Stimulated activated CD8-positive, alpha-beta memory T cell treated with anti-CD3 and anti-CD28 coated beads, Interleukin-2, amount 100 ng/mL, for 1 hour (primary cell): ENCODE measurements at regions not wholly inside any gene's neighbourhood (a gene's known extent, or its start where the extent isn't known, plus 50 kb on each side); places are given as distances from the start of the nearest gene placed in this dataset.
"Not testable (repeated sequence)": the region's sequence is repeated elsewhere in the genome, so short reads cannot be mapped to it uniquely, and the experiment has no call there.

Experiments
- DNase-seq, 2 donors: peaks; one replicate each; pipeline ENCODE4 v3.0.0-alpha.2; 2020; ENCODE audit warnings: low read depth in 2 of 2

DNA sequence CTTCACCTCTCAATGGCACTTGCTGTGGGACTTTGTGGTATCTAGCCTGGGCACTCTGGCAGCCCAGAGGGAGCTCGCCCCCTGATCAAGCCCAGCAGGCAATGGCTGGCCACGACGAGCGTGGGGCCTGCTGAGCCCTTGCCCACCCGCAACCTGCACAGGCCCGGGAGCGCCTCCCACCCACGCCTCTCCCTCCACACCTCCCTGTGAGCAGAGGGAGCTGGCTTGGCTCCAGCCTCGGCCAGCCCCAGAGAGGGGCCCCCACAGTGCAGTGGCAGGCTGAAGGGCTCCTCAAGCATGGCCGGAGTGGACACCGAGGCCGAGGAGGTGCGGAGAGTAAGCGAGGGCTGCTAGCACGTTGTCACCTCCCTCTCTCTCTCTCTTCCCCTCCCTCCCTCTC lies 595.8 kb downstream of the TRIML1 start:
- DNase-seq, result no peak

GRCh38 chr4:188737251-188738002 lies 598.2 kb downstream of the TRIML1 start:
- DNase-seq, result no peak

GRCh38 chr4:188738290-188738689 lies 599.0 kb downstream of the TRIML1 start:
- not testable (repeated sequence) for DNase-seq

GRCh38 chr4:188740172-188740571 lies 600.9 kb downstream of the TRIML1 start:
- DNase-seq, result not testable (repeated sequence)

GRCh38 chr4:188740791-188741190 lies 601.5 kb downstream of the TRIML1 start:
- not testable (repeated sequence) for DNase-seq

DNA sequence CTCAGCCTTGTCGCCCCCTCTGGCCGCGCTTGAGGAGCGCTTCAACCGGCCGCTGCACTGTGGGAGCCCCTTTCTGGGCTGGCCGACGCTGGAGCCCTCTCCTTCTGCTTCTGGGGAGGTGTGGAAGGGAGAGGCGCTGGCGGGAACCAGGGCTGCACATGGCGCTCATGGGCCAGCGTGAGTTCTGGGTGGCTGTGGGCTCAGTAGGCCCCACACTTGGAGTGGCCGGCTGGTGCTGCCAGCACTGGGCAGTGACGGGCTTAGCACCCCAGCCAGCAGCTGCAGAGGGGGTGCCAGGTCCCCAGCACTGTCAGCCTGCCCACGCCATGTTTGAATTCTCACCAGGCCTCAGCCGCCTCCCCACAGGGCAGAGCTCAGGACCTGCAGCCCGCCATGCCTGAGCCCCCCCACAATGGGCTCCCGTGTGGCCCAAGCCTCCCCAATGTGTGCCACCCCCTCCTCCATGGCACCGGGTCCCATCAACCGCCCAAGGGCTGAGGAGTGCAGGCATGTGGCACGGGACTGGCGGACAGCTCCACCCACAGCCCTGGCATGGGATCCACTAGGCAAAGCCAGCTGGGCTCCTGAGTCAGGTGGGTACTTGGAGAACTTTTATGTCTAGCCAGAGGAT lies 615.2 kb downstream of the TRIML1 start:
- no peak for DNase-seq

DNA sequence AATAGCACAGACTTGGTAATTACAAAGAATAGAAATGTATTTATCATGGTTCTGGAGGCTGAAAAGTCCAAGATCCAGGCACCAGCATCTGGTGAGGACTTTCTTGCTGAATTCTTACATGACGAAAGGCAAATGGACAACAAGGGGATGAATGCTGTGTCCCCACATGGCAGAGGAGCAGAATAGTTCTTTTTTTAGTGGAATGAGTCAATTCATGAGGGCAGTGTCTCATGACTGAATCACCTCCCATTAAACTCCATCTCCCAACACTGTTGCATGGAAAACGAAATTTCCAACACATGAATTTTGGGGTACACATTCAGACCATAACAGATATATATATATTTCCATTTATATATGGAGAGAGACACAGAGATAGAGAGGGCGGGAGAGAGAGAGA lies 628.3 kb downstream of the TRIML1 start:
- no peak for DNase-seq

DNA sequence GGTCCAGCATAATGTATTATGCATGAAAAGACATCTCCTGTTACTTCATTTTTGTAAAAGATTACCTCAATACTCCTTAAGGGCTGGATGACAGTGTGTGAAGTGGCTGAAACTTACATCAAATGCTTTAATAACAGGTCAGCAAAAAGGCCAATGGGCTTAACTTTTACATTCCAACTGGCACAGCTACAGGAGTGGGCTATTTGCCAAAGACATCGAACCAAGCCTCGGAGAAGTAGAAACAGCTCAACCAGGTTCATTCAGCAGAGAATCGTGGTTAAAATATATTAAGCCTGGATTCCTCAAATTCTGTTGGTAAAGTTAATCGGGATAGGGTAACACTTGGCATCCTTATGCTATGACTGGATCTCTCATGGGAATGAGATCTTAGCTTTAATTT lies 639.7 kb downstream of the TRIML1 start:
- DNase-seq, result no peak

- DNase-seq, result no peak
These were observed 640.3 kb downstream of the TRIML1 start for GRCh38 chr4:188779581-188779980.

DNA sequence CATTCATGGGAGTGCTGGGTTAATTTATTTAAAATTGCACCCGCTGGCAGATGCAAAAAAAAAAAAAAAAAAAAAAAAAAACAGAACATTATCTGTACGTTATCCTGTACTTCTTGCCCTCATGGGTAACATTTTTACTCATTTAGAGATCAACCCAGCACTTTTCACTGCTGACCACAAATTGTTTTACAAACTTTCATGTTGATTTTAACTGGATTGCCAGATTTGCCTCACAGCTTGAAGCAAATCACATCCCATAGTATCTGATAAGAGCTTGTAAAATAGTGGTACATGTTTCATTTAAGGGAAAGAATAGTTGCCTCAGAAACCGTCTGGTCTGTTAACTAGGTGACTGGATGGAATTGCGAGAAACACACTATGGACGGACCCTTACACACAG lies 640.8 kb downstream of the TRIML1 start:
- no peak for DNase-seq

- DNase-seq, result no peak
These were observed 641.4 kb downstream of the TRIML1 start for GRCh38 chr4:188780686-188781085.

- DNase-seq, result no peak
These were observed 642.4 kb downstream of the TRIML1 start for GRCh38 chr4:188781655-188782054.

- DNase-seq, result no peak
These were observed 643.9 kb downstream of the TRIML1 start for GRCh38 chr4:188783175-188783574.

- DNase-seq, result no peak
These were observed 644.4 kb downstream of the TRIML1 start for GRCh38 chr4:188783606-188784160.

DNA sequence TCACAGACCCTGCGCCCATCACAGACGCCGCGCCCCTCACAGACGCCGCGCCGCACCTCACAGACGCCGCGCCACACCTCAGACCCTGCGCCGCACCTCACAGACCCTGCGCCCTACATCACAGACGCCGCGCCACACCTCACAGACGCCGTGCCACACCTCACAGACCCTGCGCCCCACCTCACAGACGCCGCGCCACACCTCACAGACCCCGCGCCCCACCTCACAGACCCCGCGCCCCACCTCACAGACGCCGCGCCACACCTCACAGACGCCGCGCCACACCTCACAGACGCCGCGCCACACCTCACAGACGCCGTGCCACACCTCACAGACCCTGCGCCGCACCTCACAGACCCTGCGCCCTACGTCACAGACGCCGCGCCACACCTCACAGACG lies 657.4 kb downstream of the TRIML1 start:
- DNase-seq, result not testable (repeated sequence)

DNA sequence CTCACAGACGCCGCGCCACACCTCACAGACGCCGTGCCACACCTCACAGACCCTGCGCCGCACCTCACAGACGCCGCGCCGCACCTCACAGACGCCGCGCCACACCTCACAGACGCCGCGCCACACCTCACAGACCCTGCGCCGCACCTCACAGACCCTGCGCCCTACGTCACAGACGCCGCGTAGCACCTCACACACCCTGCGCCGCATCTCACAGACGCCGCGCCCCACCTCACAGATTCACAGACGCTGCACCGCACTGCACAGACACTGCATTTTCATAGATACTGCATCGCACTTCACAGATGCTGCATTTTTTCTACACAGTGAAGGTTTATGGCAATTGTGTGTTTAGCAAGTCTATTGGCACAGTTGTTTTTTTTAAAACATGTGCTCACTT lies 657.8 kb downstream of the TRIML1 start:
- DNase-seq, result not testable (repeated sequence)

GRCh38 chr4:188804861-188805260 lies 665.6 kb downstream of the TRIML1 start:
- no peak for DNase-seq

GRCh38 chr4:188811121-188811520 lies 671.9 kb downstream of the TRIML1 start:
- DNase-seq, result no peak

DNA sequence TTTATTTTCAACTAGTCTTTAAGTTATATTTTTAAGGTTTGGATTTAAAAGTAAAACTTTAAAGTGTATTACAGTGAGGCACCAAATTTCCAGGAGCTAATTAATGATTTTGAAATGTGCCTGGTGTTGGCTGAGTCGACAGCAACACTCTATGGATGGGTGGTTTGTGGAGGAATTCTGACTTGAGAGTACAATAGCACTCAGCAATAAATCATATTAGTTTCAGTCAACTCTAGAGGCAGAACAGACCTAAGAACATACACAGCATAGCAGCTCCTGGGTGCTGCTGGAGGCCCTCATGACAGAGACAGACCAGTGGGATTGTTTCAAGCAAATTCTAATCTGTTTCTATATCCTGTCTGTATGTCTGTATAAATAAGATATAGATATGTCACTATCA lies 673.4 kb downstream of the TRIML1 start:
- no peak for DNase-seq

DNA sequence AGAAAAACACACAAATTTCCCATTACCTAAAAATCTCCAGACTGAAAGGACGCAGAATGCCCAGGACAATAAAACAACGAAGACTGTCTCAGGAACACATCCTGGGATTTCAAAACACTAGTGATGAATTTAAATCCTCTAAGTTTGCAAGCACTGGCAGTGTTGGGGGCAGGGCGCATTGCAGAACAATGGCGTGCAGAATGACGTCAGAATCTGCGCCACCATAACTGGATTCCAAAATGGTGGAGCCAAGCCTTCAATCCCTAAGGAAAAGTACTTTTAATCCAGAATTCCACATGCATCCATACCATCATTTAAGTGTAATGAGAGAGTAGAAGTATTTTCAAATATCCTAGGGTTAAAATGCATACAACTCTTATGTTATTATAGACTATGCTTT lies 679.1 kb downstream of the TRIML1 start:
- DNase-seq, result no peak

GRCh38 chr4:188819233-188819632 lies 680.0 kb downstream of the TRIML1 start:
- DNase-seq, result no peak

GRCh38 chr4:188821500-188821899 lies 682.3 kb downstream of the TRIML1 start:
- DNase-seq, result no peak

GRCh38 chr4:188822698-188823097 lies 683.5 kb downstream of the TRIML1 start:
- DNase-seq, result no peak
